ENCODE measurements at regions not wholly inside any gene's neighbourhood (a gene's known extent, or its start where the extent isn't known, plus 50 kb on each side); places are given as distances from the start of the nearest gene placed in this dataset.
"Not testable (repeated sequence)": the region's sequence is repeated elsewhere in the genome, so short reads cannot be mapped to it uniquely, and the experiment has no call there.

DNA sequence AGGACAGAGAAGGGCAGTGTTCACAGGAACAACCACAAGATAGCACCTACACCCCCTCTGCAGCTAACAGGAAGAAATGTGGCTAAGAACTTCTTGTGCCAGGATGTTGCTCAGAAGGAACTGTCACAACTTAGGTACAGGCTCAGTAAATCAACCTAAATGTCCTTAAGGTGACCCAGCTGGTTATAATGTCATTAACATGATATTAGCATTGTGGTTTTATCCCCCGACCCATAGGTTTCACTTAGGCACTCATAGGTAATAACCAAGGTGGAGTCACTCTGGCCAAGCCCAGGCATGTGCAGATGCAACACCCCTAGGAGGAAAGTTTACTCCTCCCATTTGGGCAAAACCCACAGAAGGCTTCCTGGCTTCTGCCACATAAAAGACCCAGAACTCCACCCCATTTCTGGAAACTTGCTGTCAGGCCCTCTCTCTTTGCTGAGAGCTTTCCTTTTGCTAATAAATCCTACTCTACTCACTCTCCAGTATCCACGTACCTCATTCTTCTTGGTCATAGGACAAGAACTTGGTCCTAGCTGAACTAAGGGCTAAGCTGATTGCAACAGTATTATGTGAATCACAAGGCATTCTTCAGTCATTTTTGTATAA lies 951.3 kb downstream of the SLITRK5 start:
- peak; percentile 25 for DNase-seq

DNA sequence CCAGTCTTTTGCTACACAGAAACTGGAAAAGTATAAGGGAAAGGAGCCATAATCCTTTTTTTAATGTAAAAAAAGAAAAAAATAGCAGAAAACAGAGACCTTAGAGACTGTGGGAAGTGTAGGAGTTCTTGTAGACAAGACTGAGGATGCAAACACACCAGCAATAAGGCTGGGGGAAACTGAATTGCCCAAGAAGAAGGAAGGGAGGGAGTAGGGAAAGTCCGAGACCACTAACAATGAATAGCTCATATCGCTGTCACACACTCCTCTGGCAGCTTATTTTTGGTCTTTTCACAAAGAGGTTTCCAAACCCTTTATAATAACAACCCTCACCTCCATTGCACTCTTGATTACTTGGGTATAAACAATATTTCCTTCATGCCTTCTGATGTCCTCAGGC lies 952.0 kb downstream of the SLITRK5 start:
- peak; percentile 10 for DNase-seq

DNA sequence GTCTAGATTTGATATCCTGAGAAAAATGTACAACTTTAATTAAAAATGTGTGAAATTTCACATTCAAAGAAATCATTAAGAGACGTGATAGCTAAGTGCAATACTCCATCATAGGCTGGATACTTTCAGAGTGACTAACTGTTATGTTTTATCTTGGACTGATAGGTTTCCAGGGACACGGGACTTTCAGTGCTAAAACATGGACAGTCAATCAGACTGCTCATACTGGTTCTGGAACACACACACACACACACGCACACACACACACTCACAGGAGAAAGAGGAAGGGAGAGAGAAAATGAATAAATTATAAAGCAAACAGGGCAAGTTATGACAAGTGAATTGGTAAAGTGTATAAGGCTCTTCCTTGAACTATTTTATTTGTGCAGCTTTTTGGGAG lies 955.9 kb downstream of the SLITRK5 start:
- no peak for DNase-seq

DNA sequence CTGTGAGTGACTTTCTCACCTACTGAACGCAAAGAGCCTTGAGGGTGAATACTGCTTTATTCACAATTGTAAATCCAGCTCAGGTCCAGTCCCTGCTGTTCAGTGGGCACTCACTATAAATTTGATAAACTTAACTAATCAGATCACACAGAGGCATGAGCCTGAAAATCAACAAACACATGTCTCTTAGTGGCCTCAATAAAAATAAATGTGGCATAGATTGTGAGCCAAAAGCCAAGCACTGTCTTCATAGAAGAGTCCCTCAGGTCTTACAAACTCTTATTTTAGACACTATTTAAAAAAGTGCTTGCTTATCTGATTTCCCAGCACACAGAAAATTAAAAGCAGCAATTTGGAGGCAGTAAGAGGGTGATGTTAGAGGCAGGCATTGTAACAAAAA lies 957.7 kb downstream of the SLITRK5 start:
- DNase-seq = no peak

DNA sequence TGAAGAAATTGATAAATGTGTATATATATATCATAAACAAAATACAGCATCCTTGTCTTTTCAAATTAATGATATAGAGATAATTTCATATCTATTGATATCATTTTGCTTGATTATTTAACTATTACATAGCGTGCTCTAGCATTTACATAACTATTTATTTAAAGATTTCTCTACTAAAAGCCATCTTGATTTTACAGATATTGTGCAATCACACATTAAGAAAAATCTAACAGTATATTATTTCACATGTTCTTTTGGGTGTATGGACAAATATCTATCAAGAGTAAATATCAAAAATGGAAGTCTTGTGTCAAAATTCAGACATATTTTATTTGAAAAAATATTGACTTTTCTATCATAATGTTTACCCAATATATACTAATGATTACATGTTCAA lies 966.8 kb downstream of the SLITRK5 start:
- DNase-seq = no peak

DNA sequence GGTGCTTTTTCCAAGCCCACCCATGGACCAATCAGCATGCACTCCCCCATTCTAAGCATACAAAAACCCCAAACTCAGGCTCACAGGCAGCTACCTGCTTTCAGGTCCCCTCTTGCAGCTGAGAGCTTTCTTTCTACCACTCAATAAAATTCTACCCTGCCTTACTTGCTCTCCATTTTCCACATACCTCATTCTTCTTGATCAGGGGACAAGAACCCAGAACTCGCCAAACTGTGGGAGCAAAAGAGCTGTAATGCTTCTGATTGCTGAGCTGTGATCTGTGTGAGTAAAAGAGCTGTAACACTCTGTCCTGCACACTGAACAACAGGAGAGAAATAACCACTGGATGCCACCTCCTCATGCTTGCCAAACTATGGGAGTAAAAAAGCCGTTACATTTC lies 972.1 kb downstream of the SLITRK5 start:
- DNase-seq = no peak

DNA sequence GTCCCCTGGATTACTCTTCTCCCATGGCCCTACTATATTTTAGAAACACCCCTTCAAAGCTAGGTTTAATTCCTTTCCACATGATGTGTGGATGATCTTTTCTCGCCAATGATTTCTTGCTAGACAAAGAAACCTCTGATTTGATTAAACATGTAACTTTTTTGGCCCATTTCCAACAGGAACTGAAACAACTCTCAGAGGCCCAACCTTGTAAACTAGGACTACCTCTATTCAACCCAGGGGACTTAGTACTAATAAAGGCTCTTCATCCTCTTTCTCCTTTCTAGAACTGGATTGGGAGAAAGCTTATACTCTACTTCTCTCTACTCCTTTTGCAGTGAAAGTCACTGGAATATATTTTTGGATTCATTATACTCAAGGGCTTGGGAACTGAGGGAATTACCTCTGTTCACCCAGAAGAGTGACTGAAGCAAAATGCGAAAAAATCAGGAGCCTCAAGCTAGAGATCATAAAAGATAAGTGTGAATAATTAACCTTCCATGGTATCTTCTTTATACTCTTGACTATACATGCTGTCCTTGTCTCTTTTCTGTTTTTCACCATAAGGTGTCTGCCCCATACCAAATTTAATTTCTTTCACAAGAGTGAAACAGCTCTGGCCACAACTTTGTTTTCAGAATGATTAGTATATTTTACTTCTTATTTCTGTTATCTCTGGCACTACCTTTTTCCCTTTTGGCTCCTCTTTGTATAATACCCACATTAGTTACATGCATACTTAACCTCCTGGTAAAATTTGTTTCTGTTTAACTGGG lies 977.6 kb downstream of the SLITRK5 start:
- DNase-seq = no peak

DNA sequence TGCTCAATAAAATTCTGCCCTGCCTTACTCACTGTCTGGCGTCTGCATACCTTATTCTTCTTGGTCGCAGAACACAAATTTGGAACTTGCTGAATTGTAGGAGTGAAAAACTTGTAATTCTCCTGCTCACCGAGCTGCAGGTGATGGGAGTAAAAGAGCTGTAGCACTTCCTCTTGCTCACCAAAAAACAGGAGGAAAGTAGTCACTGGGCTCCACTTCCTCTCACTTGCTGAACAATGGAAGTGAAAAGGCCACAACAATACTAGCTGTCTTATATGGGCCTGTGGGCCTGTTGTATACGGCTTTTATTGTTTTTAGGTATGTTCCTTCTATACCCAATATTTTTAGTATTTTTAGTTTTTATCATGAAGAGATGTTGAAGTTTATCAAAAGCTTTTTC lies 978.7 kb downstream of the SLITRK5 start:
- no peak for DNase-seq

DNA sequence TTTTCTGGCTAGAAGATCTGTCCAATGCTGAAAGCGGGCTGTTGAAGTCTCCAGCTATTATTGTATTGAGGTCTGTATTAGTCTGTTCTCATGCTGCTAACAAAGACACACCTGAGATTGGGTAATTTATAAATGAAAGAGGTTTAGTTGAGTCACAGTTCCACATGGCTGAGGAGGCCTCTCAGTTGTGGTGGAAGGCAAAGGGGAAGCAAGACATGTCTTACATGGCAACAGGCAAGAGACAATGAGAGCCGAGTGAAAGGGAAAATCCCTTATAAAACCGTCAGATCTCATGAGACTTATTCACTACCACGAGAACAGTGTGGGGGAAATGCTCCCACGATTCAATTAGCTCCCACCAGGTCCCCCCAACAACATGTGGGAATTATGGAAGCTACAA lies 980.4 kb downstream of the SLITRK5 start:
- DNase-seq = no peak

DNA sequence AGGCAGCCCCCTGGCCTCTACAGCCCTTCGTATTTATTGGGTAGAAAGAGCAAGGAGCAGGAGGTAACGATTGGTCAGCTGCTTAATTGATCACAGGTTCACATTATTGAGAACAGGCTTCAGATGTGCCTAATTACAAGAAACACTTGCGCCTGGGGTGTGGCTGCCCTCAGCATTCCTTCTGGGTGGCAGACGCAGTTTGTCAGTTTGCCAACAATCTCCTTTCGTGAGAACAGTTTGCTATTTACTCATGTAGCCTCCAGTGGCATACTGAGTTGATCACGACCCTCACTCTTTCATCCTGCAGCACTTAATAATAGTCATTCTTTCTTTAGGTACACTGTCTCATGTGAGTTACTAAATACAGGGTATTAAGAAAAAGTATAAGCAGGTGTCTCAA lies 985.6 kb downstream of the SLITRK5 start:
- DNase-seq = no peak

DNA sequence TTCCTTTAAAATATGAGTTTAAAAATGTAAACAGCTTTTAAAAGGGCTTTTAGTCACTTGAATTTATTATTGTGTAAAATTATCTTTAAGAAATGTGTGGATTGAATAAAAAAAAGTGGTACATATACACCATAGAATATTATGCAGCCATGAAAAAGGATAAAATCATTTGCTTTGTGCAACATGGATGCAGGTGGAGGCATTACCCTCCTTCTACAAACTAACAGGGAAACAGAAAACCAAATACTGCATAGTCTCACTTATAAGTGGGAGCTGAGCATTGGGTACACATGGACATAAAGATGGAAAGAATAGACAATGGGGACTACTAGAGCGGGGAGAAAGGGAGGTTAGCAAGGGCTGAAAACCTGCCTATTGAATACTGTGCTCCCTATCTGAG lies 999.3 kb downstream of the SLITRK5 start:
- no peak for DNase-seq

DNA sequence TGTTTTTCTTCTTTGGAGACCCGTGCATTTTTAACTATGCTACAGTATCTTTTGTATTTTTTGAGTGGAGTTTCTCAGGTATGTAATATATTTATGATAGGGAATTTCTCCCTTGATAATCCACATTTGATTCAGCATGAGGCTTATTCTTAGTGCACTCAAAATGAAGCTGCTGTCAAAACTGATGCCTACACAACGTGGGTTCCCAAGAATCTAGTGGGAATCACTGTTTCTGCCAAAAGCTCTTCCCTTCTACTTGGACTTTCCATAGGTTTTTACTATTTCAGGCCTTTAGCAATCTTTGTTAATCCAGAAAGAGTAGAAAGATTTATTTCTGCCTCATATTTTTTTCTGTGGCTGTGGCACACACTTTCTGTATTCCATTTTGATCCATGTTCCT lies 1003.7 kb downstream of the SLITRK5 start:
- no peak for DNase-seq

DNA sequence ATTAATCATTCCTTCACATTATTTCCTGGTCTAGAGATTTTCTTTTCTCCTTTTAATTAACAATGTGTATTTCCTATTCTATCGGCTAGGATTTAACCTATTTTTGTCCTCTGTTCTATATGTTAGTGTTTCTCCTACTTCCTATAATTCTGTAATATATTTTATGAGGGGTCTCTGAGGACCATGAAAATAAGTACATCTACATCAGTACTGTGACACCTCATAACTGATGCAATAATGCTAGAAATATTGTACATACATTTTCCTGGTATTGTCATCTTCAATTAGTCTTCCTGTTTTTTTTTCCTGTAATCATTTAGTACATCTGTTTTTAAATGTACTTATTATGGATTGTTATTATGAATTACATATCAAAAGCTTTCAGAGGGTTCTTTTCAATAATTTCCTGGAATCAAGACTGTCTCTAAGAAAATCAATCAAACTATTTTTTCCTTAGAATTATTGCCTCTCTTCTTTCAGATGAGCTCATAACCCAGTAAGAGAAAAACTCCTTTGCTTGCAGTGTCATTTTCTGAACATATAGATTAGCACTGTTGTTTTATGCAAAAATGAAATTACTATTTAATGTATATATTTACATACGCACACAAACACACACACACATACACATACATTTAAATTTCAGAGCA lies 1004.3 kb downstream of the SLITRK5 start:
- DNase-seq = no peak

DNA sequence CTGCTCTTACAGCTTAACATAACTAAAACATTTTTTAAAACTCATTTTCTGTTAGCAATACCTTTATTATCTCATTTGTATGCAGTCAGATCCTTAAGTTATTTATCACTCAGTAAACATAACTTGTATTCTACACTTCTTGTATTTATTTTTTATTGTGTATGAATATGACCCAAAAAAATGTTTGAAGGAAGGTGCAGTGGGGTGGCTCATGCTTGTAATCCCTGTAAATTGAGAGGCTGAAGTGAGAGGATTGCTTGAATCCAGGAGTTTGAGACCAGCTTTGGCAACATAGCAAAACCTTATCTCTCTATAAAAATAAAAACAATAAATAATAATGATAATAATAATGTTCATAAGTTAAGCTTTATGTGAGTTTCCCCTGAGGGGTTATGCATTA lies 1004.8 kb downstream of the SLITRK5 start:
- no peak for DNase-seq

DNA sequence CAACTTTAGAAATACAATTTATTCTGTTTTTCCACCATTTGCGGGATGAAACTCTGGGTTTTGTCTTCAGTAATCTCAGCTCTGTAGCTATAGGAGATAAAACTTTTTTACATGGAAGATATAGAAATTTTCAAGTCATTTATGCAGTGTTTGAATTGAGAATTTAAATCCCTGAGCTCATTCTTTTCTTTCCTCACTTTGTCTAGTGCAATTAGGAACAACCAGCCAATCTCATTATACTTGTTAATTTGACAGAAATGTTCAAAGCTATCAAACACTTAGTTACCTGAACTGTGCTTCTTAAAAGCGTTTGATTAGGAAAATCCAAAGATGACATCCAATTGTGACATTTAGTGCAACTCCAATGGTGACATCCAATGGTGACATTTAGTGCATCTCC lies 1014.3 kb downstream of the SLITRK5 start:
- DNase-seq = no peak

DNA sequence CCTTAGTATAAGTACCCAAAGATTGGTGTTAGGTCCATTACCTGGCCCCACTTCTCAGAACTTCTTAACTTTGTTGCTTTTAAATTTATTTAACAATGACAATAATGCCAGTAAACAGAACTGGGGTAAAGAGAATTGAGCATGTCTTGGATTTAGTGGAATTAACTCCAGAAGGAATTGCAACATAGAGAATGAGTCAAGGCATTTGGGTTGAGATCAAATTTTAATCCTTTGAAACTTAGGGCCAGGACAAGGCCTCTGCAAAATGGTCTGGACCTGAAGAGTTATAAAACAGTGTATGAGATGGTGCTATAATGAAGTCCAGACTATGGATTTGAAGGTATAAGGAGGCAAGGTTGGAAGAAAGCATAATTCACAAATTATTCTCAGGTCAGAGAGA lies 1030.4 kb downstream of the SLITRK5 start:
- DNase-seq = no peak

DNA sequence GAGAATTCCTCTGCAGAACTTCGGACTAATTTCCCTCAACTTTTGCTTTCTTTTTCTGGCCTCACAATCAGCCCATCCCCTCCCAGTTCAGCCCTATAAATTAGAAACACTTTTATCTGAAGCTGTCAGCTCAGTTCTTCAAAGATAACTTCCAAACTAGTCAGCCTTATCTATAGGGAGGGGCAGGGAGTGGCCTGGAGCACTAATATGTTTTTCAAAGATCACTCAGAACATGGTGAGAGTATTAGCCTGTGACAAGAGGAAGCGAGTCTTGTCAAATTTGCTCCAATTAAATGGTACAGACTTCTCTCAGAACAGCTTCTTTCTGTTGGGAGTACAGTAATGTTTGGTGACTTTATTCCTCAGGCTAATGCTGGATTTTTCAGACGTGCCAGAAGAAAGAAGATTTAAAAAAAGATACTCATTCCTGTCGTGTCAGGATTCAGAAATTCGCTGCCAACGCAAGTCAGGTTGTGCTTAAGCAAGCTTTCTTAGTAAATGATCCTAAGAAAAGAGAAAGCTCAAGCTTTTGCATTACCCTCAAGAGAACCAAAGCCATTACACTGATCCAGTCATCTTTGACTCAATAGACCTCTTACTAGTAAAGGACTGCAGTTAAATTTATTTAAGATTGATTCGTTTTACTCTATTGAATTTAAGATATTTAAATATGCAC lies 1033.6 kb downstream of the SLITRK5 start:
- no peak for DNase-seq

DNA sequence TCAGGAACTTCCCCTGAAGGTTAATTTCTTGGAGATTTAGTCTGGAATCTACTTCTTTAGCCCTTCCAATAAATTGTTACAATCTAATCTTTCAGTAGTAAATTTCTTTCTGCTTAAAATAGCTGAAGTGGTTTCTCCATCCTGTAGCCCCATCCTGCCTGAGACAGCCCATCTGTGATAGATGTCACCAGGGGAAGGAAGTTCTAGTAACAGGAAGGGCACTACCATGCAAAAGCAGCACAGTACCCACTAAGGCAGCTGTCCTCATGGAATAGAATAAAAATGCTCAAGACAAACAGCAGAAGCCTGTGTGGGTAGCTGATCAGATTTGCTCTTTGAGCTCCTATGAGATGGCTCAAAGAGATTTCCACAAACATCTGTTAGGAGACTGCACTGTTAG lies 1036.5 kb downstream of the SLITRK5 start:
- DNase-seq = no peak

DNA sequence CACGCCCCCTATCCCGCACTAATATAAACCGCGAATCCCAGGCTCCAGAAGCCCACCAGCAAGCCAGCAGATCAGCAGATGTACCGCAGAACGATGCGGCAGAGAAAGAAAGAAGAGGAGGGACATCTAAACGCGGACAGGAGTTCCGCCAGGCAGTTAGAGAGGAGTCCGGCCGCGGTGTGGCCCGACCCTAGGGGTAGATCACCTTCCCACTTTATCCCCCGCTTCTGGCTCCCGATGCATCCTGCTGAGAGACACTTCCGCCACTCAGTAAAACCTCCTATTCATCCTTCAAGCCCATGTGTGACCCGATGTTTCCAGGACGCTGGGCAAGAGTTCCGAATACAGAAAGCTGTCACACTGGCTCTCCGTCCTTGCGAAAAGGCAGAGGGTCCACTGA lies 1046.8 kb downstream of the SLITRK5 start:
- DNase-seq = no peak

DNA sequence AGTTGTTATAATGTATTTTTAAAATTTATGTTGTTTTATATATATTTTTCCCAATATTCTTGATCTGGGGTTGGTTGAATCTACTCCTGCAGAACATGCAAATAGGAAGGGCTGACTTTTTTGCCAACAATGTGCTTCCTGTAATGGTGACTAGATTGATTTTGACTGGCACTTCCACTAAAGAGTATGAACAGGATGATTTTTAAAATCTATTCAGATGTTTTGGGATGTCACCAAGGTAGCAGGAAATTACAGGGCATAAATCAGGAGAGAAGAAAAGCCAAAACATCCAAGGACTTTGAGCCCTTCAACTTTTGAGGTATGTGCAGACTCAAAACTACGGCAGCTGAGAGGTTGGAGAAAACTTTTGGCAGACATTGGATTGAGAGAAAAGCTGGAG lies 1047.6 kb downstream of the SLITRK5 start:
- DNase-seq = no peak

DNA sequence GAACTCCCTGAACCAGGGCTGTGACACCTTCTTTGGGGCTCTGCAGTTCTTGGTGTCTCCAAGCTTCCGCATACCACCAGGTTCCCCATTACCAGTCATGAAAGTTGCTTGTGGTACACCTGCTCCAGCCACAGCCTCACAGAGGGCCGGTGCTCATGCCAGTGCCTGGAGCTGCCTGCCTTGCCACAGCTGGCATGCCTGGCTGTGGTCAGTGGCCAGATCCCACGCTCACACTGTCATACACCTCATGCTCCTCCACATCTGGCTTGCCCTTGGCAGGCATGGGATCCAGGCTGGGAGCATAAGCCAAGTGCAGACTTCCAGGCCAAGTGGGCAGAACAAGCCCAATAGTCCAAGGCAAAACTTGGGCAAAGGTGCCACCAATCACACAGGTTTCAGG lies 1054.9 kb downstream of the SLITRK5 start:
- DNase-seq = no peak

DNA sequence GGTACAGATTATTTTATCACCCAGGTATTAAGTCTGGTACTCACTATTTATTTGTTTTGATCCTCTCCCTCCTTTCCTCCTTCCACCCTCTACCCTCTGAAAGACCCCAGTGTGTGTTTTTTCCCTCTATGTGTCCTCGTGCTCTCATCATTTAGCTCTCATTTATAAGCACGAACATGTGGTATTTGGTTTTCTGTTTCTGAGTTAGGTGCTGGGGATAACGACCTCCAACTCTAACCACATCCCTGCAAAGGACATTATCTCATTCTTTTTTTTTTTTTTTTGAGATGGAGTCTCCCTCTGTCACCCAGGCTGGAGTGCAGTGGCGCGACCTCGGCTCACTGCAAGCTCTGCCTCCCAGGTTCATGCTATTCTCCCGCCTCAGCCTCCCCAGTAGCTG lies 1056.1 kb downstream of the SLITRK5 start:
- not testable (repeated sequence) for DNase-seq

DNA sequence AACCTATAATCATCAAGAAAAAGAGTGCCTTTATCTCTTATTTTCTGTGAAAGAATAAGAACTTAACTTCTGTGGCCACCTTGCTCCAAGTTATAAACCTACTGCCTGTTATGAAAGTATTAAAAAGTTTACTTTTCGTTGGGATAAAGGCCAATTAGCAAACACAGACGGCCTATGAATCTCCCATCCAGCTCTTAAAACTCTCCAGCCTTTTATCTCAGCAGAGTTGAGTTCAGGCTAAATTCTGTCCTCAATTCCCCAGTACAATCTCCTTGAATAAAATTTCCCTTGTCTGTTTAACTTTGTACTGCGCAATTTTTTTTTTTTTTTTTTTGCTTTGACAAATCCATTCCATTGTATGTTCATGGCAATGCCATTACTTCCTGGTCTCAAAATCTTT lies 1058.4 kb downstream of the SLITRK5 start:
- DNase-seq = no peak

DNA sequence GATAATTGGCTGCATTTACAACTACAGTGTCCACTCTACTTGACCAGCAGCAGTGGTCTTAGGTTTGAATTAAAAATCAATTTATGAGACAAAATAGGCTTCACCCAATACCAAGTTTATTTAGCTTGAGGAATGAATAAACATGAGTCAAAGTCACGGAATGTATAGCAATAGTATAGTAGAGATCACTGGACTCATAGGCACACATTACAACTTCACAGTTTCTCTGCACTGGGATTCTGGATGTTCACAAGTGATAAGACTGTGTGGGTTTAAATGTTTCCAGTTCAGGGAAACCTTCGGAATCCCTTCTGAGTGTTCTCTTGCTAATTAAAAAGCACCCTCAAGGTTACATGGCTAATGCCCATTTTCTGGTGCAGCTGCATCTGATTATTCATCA lies 1064.9 kb downstream of the SLITRK5 start:
- no peak for DNase-seq

Measured in CD4-positive, alpha-beta T cell treated with Interleukin-21 for 1 hour (primary cell).